ENCODE measurements at regions not wholly inside any gene's neighbourhood (a gene's known extent, or its start where the extent isn't known, plus 50 kb on each side); places are given as distances from the start of the nearest gene placed in this dataset.

DNA sequence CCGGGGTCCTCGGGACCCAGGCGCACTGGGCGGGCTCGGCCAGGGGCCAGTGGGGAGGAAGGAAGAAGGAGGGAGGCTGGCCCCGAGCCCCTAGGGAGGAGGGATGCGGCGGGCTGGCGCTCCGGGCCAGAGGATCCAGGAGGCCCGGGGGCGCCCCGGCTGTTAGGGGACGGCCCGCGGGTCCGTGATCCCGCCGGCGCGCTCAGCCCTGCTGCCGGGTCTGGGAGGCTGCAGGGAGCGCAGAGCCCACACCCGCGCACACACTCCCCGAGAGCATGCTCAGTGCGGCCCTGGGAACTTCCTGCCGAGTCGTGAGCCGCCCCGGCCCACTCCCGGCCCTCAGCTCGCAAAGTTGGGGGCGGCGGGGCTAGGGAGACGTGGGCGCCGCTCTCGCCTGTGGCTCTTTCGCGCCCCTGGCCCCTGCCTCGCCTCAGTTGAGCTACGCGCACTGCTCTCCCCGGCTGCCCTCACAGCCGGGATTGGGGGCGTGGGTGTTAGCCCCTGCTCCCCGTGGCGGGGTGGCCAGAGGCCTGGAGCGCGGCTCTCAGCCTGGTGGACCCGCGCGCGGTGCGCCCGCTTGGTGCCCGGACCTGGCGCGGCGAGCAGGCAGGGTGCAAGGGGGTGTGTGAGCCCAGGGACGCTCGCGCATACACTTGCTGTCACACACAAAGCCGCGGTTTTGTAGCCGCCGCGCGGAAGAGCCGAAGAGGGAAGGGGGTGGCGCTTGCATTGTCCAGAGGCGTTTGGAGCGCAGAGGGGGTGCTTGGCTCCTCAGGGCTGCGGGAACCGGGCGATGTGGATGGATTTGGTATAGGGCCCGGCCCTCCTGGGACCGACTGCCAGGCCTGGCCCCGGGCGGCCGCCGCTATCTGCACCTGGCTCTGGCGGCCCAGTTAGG is 132.9 kb upstream of the MGAT5 start:
- in situ Hi-C loops (cut with HindIII; ENCODE audit: low sequenced_read_pairs): no loop called here
- peak; percentile 57 for DNase-seq (ENCODE audit: low read depth, low spot score)
- TF ChIP-seq, protein P1, sequence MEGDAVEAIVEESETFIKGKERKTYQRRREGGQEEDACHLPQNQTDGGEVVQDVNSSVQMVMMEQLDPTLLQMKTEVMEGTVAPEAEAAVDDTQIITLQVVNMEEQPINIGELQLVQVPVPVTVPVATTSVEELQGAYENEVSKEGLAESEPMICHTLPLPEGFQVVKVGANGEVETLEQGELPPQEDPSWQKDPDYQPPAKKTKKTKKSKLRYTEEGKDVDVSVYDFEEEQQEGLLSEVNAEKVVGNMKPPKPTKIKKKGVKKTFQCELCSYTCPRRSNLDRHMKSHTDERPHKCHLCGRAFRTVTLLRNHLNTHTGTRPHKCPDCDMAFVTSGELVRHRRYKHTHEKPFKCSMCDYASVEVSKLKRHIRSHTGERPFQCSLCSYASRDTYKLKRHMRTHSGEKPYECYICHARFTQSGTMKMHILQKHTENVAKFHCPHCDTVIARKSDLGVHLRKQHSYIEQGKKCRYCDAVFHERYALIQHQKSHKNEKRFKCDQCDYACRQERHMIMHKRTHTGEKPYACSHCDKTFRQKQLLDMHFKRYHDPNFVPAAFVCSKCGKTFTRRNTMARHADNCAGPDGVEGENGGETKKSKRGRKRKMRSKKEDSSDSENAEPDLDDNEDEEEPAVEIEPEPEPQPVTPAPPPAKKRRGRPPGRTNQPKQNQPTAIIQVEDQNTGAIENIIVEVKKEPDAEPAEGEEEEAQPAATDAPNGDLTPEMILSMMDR (IDR thresholded peaks at IDR 0.05; ENCODE audit: low read depth, low read length): no peak
- peak overlapping the region; percentile 61 for H3K4me3 ChIP-seq (ENCODE audit: low read depth, low read length)

DNA sequence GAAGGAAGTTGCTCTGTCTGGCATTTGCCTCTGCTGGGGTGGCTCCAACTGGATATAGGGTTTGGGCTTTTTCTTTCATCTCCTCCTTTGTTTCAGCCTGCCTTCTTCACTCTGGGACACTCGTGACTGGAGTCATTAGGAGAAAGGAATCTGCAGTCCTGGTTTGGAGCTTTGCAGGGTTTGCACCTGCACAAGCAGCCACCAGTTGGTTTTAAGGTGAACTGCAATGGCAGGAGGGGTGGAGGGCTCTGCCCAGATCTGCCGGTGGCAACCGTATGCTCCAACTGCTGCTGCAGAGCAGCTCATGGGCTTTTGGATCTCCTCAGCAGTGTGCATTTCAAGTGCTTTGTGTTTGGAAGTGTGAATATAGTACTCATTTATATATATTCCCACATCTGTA is 131.3 kb upstream of the MGAT5 start:
- in situ Hi-C loops (cut with HindIII; ENCODE audit: low sequenced_read_pairs): no loop called here
- DNase-seq (ENCODE audit: low read depth, low spot score): no peak
- no peak overlapping the region for H3K4me3 ChIP-seq (ENCODE audit: low read depth, low read length)
- TF ChIP-seq, protein P1 (IDR thresholded peaks at IDR 0.05; ENCODE audit: low read depth, low read length): no peak

DNA sequence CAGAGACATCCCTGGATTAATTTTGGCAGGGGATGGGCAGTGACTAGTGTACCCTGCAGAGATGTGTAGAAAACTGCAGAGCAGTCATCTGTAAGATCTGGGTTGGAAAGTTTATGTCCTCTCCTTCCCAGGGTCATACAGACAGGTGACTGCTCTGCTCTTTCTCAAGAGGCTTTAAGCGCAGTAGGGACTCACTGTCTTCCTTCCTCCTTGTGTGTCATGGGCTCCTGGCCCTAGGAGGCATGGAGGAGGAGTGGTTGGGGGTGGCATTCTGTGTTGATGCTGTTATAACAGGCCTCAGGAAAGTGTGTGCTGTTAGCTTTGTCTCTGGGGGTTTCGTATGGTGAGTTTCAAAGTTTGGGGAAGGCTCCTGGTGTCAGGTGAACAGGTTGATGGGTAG is 130.5 kb upstream of the MGAT5 start:
- H3K4me3 ChIP-seq (ENCODE audit: low read depth, low read length): no peak overlapping the region

DNA sequence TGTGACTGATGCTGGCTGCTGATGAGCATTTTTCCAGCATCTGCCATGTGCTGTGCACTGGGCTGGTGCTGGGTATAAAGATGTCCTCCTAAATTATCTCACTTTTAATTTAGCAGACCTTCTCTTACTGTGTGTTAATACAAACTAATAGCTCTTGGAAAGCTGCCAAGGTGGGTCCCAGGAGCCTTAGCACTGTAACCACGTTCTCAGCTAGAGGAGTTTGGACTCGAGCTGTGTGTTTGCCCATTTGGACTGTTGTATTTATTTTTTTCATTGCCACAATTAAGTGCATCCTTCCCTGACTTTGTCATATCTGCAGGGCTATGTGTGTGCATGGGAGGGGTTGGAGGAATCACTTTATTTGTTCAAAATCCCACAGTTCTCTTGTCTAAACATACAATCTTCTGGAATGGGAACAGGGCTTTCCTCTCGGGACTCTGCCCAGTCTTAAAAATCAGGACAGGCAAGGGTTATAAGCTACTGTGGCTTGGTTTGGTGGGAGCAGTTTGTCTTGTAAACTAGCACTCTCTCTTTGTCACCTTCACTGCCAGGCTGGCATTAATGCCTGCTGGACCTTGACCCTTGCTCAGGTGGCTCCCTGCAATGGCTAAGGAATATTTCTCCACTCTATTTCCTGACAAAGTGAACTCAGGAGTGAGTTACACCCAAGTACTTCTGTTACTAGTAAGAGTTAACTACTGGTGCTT is 129.7 kb upstream of the MGAT5 start:
- no peak overlapping the region for H3K4me3 ChIP-seq (ENCODE audit: low read depth, low read length)
- in situ Hi-C loops (cut with HindIII; ENCODE audit: low sequenced_read_pairs): no loop called here
- no peak for DNase-seq (ENCODE audit: low read depth, low spot score)
- TF ChIP-seq, protein P1 (IDR thresholded peaks at IDR 0.05; ENCODE audit: low read depth, low read length): no peak

More for the DNA sequence above, 130.5 kb upstream of the MGAT5 start:
- no peak for DNase-seq (ENCODE audit: low read depth, low spot score)
- TF ChIP-seq, protein P1 (IDR thresholded peaks at IDR 0.05; ENCODE audit: low read depth, low read length): no peak
- in situ Hi-C loops (cut with HindIII; ENCODE audit: low sequenced_read_pairs): no loop called here

DNA sequence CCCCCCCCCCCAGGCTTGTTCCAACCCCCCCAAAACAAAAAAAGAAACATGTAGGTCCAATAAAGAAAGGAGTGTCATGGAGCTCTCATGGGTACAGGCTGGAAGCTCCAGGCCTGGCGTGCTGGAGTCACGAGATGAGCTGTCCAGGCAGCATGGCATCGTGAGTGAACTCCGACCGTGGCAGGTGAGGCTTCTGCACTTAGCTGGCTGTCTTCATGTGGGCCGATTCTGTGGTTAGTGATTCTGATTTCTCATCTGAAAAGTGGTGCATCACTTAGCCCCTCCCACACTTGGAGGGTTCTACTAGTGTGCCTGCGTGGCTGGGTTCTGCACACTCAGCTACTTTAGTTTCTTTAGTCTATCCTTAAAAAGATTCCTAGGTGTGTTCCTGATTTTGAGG is 126.4 kb upstream of the MGAT5 start:
- in situ Hi-C loops (cut with HindIII; ENCODE audit: low sequenced_read_pairs): no loop called here
- DNase-seq (ENCODE audit: low read depth, low spot score): no peak
- no peak overlapping the region for H3K4me3 ChIP-seq (ENCODE audit: low read depth, low read length)
- TF ChIP-seq, protein P1 (IDR thresholded peaks at IDR 0.05; ENCODE audit: low read depth, low read length): no peak

DNA sequence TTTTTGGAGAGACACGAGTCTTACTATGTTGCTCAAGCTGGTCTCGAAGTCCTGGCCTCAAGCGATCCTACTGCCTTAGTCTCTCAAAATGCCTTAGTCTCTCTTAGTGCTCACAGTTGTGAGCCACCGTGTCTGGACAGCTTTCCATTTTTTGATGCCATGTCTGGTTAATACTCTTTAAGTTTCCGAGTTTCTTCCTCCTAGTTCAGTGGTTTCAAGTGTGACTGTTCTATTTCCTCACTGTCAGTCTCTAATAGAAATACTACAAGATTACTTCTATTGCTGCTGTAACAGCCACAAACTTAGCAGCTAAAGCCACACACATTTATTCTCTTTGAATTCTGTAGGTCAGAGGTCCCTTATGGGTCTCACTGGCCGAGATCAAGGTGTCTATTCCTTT is 125.1 kb upstream of the MGAT5 start:
- in situ Hi-C loops (cut with HindIII; ENCODE audit: low sequenced_read_pairs): no loop called here
- TF ChIP-seq, protein P1 (IDR thresholded peaks at IDR 0.05; ENCODE audit: low read depth, low read length): no peak
- H3K4me3 ChIP-seq (ENCODE audit: low read depth, low read length): no peak overlapping the region

More for the DNA sequence above, 125.1 kb upstream of the MGAT5 start:
- no peak for DNase-seq (ENCODE audit: low read depth, low spot score)

All from astrocyte of the spinal cord (primary cell).